Fibroblast of gingiva (primary cell): ENCODE measurements at regions not wholly inside any gene's neighbourhood (a gene's known extent, or its start where the extent isn't known, plus 50 kb on each side); places are given as distances from the start of the nearest gene placed in this dataset.

Experiments used
- DNase-seq: peaks from one replicate; pipeline ENCODE4 v3.0.0-alpha.2; 2011; ENCODE audit warnings: low read depth

- peak; percentile 71 for DNase-seq
Observed at GRCh38 chr9:108150736-108151586, 661.4 kb upstream of the KLF4 start.

GRCh38 chr9:108149326-108149725 is 659.8 kb upstream of the KLF4 start:
- peak; percentile 80 for DNase-seq

GRCh38 chr9:108142504-108143201 is 653.1 kb upstream of the KLF4 start:
- peak; percentile 99 for DNase-seq

GRCh38 chr9:108142142-108142503 is 652.6 kb upstream of the KLF4 start:
- DNase-seq = no peak

GRCh38 chr9:108139900-108140299 is 650.3 kb upstream of the KLF4 start:
- no peak for DNase-seq

GRCh38 chr9:108138516-108138915 is 648.9 kb upstream of the KLF4 start:
- no peak for DNase-seq

GRCh38 chr9:108136656-108137055 is 647.1 kb upstream of the KLF4 start:
- peak; percentile 52 for DNase-seq

- DNase-seq = no peak
Observed at GRCh38 chr9:108134486-108135128, 645.0 kb upstream of the KLF4 start.

- DNase-seq = no peak
Observed at GRCh38 chr9:108133680-108134079, 644.1 kb upstream of the KLF4 start.

GRCh38 chr9:108133101-108133500 is 643.5 kb upstream of the KLF4 start:
- DNase-seq = no peak

- DNase-seq = no peak
Observed at GRCh38 chr9:108130905-108131304, 641.3 kb upstream of the KLF4 start.

GRCh38 chr9:108125625-108126024 is 636.1 kb upstream of the KLF4 start:
- no peak for DNase-seq

- DNase-seq = no peak
Observed at GRCh38 chr9:108119530-108120113, 630.1 kb upstream of the KLF4 start.

- no peak for DNase-seq
Observed at GRCh38 chr9:108117795-108118194, 628.2 kb upstream of the KLF4 start.

GRCh38 chr9:108117306-108117705 is 627.7 kb upstream of the KLF4 start:
- DNase-seq = no peak

GRCh38 chr9:108113596-108113995 is 624.0 kb upstream of the KLF4 start:
- DNase-seq = no peak

- no peak for DNase-seq
Observed at GRCh38 chr9:108109927-108110690, 620.5 kb upstream of the KLF4 start.

GRCh38 chr9:108108852-108109448 is 619.4 kb upstream of the KLF4 start:
- peak; percentile 6 for DNase-seq

- no peak for DNase-seq
Observed at GRCh38 chr9:108108280-108108851, 618.8 kb upstream of the KLF4 start.

- no peak for DNase-seq
Observed at GRCh38 chr9:108105885-108106284, 616.3 kb upstream of the KLF4 start.

GRCh38 chr9:108104991-108105390 is 615.4 kb upstream of the KLF4 start:
- DNase-seq = no peak
